COR-L47 (cell line): ENCODE measurements at regions not wholly inside any gene's neighbourhood (a gene's known extent, or its start where the extent isn't known, plus 50 kb on each side); places are given as distances from the start of the nearest gene placed in this dataset.

Experiments
- DNase-seq: peaks from one replicate; lab custom pipeline; 2025; lab: John Stamatoyannopoulos, UW

DNA sequence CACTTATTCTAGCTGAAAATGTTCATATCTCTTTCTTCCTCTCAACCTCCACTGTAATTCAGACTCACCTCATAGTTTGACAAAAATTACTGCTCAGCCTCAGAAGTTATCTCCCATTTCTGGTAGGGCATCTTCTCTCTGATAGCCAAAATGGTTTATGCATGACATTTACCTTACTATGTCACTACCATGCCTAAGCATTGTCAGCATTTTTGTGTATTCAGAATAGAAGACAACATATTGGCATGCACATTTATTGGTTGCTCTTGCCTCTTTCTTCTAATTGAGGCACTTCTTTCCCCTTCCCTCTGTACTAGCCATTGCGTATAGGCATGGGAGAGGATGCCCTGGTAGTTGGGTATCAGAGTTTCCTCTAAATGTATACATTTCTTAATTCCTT, 406.1 kb upstream of the DCC start:
- DNase-seq = no peak

DNA sequence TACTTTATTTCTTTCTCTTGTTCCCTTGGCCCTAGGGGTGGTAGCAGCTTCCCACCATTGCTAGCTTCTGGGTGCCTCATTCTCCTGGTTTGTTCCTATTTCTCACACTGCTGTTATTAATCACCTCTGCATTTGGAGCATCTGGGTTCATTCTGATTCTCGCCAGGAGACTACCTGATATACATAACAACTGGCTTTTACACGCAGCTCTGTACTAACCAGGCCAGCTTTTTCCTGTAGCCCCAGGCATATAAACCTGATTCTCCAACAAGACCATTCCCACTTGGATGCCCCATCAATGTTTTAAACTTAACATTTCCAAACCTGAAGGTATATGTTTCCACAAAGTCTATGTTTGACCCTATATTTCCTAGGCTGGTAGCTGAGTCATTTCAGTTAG, 403.9 kb upstream of the DCC start:
- DNase-seq = no peak

DNA sequence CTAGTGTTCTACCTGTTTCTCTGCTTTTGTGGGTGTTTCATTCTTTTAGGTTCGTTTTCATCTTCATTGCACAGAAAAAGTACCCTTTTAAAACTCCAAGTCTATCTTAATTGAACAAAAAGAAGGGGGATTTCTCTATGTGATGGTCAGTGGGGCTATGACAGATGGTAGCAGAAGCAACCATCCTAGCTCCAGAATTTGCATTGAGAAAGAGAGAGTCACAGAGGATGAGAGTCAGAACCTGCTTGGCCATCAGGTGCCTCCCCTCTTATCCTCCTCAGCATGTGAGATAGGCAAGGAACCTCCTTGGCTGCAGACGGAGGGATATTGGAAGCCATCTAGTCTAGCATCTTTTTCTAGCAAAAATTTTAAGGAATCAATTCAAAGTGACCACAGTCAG, 398.0 kb upstream of the DCC start:
- no peak for DNase-seq

DNA sequence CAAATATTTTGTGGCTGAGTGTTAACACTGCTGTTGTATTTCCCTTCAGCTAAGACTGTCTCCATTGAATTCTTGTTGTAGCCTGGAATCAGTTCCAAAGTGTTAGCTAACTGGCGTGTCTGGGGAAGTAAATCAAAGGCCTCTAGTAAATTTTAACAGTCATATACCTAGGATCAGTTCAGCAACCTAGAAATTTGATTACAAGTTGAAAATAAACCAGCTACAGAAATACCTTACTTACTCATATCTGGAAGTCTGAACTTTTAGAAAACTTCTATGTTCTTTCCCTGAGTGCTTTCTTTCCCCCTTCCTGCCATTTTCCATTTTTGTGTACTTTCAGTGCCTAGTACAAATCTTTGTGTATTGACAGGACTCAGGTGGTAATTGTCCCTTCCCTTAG, 396.7 kb upstream of the DCC start:
- no peak for DNase-seq

DNA sequence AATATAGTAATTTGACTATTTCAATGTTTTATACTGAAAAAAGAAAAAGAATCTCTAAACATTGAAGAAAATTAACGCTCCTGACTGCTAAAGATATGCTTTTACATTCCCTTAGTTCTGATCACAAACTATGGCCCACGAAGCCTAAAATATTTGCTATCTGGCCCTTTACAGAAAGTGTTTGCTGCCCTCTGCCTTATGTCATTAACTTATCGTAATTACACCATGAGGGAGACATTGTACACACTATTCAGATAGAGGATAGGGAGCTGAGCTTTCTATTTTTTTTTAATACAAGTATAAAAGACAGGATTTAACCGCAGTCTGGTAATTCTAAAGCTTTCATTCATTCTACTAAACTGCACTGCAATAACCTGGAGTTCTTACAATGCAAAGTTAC, 393.1 kb upstream of the DCC start:
- DNase-seq = no peak

DNA sequence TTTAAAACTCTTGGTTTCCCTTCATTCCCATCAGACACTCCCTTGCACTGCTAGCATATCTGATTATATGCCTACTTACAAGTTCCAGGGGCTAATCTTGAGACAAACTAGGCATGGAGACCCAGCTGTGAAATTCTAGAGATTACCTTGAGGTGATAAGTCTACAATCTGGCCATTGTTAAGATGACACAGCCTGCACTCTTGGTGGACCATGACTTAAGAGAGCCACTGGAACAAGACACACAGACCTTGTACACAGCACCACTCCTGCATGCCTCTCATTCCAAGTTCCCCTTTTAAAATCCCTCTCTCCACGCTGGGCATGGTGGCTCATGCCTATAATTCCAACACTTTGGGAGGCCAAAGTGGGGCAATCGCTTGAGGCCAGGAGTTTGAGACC, 387.2 kb upstream of the DCC start:
- DNase-seq = no peak

DNA sequence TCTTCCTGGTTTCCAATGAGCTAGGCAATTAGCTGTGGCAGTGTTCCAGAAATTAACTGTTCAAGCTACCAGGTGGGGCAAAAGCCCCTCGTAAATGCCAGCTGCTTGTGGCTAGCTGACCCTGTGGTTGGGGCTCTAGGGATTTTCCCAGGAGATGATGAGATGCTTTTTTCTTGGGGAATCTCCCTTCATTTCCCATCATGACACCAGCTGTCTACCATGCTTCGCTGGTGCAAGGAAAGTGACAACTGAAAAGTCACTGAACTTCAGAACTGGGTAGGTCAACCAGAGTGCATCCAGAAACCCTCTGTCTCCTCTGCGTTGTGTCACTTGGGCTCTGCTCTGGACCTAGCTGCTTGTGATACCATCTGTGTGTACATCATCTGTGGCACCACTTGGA, 386.5 kb upstream of the DCC start:
- DNase-seq = no peak

DNA sequence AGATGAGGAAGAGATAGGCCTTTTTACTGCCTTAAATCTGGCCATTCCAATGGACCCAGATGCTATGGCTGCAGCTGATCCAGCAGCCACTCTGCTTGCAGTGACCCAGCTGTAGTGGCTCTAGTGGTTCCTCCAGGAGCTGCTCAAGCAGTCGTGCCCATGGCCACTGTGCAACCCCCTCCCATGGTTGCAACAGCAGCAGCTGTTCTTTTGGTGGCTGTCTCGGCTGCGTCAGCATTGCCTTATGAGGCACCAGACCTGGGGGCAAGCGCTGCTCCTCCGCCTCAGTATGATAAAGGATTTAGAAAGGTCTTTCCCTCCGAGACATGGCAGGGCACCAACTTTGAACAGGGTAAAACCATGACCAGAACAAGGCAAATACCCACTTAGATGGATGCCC, 384.9 kb upstream of the DCC start:
- no peak for DNase-seq

DNA sequence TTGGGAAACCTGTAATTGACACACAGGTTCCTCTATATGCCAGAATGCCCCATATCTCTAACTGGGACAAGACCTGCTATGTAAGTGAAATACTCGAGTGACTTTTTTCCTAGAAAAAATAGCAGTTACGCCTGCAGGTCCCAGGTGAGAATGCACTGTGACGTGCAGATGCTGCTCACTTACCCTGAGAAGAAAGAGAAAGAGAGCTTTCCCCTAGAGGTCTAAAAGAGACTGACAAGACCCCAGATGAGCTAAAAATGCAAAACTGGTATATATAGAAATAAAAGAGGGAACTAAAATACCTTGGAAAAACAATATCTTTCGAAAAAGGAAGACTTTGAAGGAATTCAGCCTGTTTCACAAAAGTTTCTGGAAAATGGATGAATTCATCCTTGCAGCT, 383.0 kb upstream of the DCC start:
- DNase-seq = no peak

DNA sequence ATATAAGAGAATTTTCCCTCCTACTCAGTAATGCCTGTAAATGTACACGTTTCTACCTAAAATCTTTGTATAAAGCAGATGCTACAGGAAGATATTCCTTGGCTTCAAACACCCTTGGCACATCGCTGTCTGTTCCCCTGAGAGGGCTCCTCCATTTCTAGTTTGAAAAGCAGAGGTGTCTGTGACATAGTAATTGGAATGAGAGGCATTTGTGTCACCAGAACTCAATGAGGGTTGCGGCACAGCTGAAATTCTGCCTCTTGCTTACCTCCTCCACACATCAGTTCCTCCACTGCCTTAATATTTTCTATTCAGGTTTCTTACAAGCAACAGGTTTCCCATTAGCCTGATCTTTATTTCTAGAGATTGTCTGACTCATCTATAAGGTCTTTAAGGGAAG, 359.9 kb upstream of the DCC start:
- no peak for DNase-seq

DNA sequence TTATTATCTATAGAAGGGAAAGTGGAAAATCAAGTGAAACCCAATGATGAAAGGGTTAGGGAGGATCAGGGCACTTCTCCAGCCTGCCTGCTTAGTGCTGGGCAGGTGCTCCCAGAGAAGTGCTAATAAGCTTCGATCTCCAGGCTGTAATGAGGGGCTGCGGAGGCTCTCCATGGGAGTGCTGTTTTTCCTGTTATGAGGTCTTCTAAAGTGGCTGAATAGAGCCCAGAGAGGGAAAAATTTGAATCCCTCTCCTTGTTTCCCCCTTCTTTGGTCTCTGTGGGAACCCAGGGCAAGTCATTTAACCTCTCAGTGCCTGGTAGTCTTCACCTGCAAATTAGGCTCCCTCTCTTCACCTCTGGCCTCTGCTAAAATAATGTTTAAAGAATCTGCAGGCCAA, 351.7 kb upstream of the DCC start:
- peak; percentile 42 for DNase-seq

DNA sequence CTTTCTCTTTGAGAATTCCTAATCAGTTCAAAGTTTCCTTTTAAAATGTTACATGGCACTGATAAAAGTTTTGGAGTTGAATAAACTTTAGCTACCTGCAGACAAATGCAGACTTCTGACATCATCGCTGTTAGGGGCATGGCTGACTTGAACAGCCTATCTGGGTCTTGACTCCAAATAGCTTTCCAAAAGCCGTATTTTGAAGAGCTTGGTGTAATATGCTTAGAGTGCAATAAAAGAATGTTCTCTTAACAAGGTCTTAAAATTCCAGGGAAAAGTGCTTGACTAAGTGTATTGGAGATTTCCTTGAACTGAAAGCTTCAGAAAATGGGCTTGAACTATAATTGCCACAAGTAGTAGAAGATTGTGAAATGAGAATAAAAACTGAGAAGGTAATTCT, 342.9 kb upstream of the DCC start:
- DNase-seq = no peak

DNA sequence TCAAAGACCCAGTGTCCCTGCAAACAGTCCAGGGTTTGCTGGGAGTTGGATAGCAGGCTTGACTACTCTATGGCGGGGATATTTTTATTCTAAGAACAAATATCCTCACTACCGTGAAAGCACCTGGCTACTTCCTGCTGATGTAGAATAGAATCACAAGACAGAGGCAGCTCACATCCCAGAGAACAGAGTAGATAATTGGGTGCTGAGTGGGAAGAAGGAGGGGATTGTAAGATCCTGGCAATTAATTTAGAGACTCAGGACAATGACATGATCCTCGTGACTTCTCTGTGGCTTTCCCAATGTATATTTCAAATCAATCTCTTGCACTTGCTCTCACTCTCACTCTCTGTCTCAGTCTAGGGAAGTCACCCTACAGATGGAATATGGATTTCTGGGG, 341.9 kb upstream of the DCC start:
- no peak for DNase-seq

DNA sequence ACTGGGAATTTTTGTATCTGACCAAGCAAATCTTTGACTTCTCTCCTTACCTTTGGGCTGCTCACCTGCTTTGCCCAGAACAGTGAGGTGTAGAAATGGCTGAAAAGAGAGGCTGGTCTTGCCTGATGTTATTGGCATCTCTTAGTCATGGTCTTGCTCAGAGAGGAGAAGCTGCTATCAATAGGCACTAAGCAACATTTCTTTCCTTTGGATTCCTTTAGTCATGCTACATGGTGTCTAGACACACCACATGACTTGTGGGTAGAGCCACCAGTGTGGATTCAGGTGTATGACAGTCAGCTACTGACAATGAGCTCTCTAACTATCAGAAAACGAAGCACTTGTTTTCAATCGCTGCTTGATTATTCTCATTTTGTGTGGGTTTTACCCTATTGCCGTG, 341.3 kb upstream of the DCC start:
- no peak for DNase-seq

DNA sequence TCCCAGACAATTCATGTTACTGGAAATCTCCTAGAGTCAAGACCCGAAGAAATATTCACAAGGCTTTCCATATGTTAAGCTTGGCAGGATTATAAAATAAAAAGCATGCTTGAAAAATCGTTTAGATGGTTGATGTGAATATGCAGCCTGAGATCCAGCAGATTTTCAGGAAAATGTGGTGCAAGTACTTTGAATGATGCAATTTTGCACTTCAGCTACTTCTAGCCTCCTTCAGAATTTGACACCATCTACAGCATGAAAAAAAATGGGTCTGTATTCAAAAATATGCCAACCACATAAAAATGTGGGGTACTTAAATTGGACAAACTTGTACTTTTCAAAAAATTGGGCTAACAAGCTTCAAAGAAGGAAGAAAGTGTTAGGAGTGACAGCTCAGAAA, 340.6 kb upstream of the DCC start:
- DNase-seq = no peak

DNA sequence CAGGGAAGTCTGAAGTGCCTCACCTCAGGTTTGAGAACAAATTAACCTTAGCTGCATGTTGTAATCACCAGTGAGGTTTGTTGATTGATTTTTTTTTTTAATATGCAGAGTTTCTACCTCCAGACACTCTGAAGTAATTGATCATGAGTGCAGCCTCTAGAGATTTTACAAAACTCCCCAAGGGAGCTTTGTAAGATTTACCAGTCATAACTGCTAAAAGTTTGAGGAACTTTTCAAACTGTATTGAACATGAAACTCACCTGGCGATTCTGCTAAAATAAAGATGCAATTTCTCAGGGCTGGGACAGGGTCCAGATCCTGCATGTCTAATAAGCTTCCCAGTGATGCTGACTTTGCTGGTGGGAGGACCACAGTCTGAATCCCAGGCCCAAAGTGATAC, 339.6 kb upstream of the DCC start:
- DNase-seq = no peak

DNA sequence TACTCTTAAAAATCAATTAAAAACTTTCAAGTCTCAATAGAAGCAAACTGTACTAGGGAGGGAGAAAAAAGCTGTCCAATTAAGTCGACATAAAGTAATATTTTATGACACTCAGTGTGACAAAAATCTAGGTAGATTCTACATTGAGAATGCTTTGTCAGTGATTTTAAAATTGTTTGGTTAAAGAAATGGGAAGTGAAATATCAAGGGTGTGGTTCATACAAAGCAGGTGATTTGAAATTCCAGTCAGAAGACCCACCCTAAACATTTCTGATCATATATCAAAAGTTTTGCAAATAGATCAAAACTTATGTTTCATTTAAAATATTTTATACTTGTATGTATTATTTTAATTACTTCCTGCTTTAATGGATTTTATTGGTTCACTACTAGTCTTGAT, 338.9 kb upstream of the DCC start:
- DNase-seq = no peak

DNA sequence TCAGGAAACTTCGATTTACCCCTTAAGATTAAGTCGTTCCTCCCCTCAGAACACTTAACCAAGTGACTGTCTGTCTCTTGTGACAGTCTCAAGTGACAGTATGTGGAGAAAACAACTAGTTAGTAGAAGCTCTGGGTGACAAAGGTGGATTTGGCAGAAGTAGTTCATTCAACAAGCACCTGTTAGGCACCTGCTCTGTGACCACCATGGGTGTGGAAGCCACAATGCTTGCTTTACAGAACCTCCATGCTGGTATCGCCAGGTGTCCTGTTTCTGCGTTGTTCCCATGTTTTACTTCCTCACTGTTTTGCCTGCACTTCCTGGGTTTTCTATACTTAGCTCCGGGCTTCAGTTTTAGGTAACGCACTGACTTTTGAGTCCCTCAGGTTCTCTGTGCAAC, 337.4 kb upstream of the DCC start:
- DNase-seq = no peak

DNA sequence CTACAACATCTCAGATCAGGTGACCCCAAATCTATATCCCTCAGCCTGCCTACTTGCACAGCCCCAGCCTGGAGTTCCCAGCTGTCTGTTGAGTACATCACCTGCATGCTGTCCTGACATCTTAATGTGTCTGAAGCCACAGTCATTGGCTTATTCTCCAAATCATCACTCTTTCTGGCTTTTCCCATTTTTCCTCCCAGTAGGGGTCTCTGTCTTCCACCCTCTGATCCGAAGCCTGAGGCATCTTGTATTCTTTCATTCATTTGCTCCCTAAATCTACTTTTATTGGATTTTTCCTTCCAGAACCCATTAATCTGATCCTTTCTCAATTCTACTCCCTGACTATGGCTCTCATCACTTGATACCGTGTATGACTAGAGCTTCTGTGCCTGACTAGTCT, 332.9 kb upstream of the DCC start:
- DNase-seq = no peak

DNA sequence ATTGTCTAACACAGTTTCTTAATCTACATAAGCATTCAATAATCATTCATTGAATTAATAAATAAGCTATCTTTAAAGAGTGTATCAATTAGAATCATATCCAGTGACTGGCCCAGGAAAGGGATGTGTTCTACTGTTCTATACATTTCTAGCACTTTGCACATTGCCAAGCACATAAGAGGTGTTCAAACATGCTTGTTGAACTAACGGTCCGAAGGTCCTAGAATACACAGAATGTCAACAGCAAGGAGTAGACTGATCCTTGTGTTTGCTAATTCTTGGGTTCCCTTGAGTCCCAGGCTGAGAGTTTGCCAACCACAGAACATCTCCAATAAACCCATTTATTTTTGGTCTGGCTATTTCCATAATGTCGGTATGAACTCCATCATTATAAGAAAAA, 331.7 kb upstream of the DCC start:
- DNase-seq = no peak

DNA sequence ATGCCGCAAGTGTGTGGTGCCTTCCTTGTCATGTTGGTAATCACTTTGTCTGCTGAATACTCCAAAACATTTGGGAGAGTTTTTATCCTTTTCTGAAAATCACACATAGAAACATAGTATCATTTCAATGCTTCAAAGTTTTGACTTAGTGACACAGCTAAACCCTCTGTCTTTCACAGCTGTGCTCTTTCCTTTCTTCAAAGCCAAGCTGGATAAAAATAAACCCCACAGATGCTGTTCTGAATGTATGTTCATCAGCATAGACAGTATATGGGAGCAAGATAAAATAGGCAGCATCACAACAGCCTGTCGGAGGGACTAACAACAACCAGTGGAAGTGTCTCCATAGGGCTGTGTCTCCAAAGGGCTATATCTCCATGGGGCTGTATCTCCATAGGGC, 331.3 kb upstream of the DCC start:
- DNase-seq = no peak

DNA sequence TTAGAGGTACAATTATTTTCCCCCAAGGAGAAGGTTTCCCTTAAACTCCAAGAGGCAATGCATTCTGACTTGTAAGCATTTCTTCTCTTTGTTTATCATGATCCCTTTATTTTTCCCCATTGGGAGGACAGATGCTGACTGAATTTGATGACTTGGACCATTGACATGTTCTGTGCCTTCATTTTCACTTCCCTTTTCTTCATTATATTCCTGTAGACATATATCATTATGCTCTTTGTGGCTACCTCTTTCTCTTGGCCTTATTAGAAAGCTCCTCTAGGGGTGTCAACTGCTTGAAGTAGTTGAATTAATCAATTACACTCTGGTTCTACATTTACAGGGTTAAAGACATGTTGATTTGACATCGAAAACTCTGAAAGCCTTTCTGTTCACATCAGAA, 330.0 kb upstream of the DCC start:
- DNase-seq = no peak

DNA sequence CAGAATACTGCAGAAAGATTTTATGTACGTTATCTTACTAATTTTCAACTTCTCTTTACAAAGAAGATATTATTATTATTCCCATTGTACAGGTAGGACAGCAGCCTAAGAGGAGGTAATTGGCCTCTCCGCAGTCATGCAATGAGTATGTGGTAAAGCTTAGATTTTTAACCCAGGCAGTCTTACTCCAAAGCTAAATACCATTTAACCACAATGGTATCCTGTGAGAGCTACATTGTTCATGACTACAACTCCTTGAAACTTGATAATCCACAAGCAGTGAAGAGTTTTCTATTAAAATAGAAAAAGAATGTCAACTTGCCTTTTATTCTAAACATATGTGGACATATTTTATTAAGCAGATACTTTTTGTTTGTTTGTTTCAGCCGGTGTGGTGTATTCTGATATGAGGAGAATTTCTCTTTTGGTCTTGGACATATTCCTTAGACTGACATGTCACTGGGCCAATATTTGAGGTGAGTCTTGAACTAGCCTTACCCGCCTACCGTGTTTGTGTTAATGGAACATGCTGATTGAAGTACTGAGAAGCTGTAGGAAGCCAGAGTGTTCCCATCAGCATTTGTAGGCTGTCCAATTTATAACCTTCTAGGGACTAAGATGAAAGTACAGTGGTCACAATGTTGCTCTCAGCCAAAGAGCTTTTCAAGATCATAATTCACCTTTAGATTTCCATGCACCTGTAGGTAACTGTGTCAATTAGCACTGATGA, 293.9 kb upstream of the DCC start:
- DNase-seq = peak; percentile 39

DNA sequence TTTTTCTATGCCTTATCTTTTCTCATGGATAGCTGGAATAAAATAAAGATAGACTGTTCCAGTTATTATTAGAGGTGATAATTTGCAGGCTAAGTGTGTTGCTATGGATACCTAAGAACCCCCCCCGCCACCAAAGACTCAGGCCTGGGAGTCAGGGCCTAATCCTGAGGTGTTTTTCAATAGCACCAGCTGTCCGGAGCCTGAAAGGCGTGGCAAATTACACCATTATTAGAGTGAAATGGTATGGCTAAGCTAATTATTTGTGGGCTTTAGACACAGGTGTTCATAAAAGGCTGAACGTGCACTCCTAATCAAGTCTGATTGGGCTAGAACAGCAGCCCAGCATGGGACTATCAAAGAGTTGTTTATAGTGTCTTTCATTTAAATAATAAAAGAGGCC, 293.2 kb upstream of the DCC start:
- DNase-seq = peak; percentile 99

DNA sequence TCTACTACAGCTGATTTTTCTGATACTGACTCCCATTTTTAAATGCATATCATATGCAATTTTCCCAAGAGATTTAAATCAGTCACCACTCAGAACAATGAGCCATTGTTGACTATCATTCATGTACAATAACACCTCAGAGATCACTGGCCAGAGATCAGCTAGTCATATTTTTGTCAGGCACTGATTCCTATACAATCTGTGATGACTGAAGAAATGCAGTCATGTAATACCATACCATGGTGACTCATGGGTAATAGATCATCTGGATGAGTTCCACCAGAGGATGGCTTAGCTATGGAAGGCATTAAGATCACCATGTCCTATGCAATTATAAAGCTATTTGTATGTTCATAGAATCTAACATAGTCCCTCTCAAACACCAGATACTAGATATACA, 285.7 kb upstream of the DCC start:
- no peak for DNase-seq
